ENCODE measurements at regions not wholly inside any gene's neighbourhood (a gene's known extent, or its start where the extent isn't known, plus 50 kb on each side); places are given as distances from the start of the nearest gene placed in this dataset.

DNA sequence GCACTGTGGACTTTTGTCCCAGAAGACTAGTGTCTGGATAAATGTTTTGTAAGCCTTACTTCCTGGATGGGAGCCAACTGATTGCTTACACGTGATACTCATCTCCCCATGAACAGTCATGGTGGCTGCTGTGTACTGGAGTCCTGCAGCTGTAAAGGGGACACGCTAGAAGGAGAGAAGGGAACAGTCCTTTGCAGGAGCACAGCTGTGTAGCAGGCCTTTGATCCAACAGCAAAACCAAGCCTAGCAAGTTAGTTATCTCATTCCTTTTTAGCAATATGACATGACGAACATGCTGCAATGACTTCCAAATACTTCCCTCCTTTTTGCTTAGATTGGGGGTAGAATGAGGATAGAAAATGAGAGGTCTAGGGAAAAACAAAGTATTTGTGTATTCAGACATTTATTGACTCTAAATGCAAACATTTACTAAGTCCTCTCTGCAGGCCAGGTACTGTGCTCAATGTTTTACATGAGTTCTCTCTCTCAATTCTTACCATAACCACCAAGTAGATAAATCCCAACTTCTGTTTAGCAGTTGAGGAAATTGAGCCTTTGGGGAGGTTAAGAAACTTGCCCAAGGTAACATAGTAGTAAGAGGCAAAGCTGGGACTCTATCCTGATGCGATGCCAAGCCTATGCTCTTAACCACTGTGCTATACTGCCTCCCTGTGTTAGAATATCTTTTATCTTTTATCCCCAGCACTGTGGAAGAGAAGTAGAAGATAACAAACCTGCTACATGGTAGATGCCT lies 55.4 kb upstream of the CD28 start:
- TF ChIP-seq, protein P1, sequence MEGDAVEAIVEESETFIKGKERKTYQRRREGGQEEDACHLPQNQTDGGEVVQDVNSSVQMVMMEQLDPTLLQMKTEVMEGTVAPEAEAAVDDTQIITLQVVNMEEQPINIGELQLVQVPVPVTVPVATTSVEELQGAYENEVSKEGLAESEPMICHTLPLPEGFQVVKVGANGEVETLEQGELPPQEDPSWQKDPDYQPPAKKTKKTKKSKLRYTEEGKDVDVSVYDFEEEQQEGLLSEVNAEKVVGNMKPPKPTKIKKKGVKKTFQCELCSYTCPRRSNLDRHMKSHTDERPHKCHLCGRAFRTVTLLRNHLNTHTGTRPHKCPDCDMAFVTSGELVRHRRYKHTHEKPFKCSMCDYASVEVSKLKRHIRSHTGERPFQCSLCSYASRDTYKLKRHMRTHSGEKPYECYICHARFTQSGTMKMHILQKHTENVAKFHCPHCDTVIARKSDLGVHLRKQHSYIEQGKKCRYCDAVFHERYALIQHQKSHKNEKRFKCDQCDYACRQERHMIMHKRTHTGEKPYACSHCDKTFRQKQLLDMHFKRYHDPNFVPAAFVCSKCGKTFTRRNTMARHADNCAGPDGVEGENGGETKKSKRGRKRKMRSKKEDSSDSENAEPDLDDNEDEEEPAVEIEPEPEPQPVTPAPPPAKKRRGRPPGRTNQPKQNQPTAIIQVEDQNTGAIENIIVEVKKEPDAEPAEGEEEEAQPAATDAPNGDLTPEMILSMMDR (IDR thresholded peaks at IDR 0.05; ENCODE audit: poor library complexity, severe bottlenecking) = peak; percentile 54
- H3K27me3 ChIP-seq (ENCODE audit: insufficient read depth, poor library complexity, severe bottlenecking) = no peaks in the 10 kb centered on the region
- ATAC-seq (ENCODE audit: low read depth) (peak; percentile 82), DNase-seq (ENCODE audit: low spot score) (no peak)
- no peaks in the 10 kb centered on the region for H3K9me3 ChIP-seq (ENCODE audit: severe bottlenecking)
- H3K27ac ChIP-seq (ENCODE audit: poor library complexity, severe bottlenecking) = peak overlapping the region; percentile 58
- H3K4me3 ChIP-seq (ENCODE audit: severe bottlenecking) = no peak overlapping the region
- H3K36me3 ChIP-seq (ENCODE audit: low read depth) = no peaks in the 10 kb centered on the region
- H3K4me1 ChIP-seq (ENCODE audit: insufficient read depth, poor library complexity, severe bottlenecking) = peaks cover 20% of the 10 kb centered on the region

DNA sequence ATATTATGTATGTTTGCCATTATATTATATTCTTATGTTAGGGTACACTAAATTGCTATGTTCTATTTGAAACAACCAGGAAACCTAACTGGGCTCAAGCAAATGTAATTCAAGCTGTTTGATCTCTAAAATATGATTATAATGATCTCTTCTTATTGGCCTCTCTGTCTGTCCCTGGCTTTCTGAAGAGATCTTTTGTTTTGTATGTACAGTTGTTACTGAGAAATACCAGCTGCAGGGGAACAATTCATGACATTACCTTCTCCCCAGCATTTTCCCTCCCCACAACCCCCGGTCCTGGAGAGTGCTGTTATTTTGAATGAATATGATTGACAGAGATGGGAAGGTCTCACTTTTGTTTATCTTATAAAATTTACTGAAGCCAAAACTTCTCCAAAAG lies 54.8 kb upstream of the CD28 start:
- DNase-seq (ENCODE audit: low spot score) (no peak), ATAC-seq (ENCODE audit: low read depth) (no peak)
- Histone ChIP-seq H3K27me3 (ENCODE audit: insufficient read depth, poor library complexity, severe bottlenecking) (no peaks in the 10 kb centered on the region), H3K4me3 (ENCODE audit: severe bottlenecking) (no peak overlapping the region), H3K27ac (ENCODE audit: poor library complexity, severe bottlenecking) (no peak overlapping the region), H3K4me1 (ENCODE audit: insufficient read depth, poor library complexity, severe bottlenecking) (peaks cover 26% of the 10 kb centered on the region), H3K36me3 (ENCODE audit: low read depth) (no peaks in the 10 kb centered on the region), H3K9me3 (ENCODE audit: severe bottlenecking) (no peaks in the 10 kb centered on the region)
- TF ChIP-seq, protein P1 (IDR thresholded peaks at IDR 0.05; ENCODE audit: poor library complexity, severe bottlenecking) = peak; percentile 32

DNA sequence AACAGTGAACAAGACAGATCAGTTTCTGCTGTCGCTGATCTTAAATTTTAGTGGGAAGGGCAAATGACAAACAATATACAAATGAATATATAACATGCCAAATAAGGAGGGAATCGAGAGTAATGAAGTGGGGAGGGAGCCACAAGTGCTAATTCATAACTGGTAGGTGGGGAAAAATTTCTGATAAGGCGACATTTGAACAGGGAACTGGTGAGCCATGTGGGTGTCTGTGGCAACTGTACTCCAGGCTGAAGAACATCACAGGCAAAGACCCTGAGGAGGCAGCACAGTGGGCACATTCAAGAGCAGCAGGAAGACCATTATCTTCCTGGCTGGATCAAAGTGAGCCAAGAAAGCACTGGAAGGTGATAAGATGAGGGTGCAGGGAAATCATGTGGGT lies 51.6 kb upstream of the CD28 start:
- DNase-seq (ENCODE audit: low spot score) (no peak), ATAC-seq (ENCODE audit: low read depth) (no peak)
- peaks cover 24% of the 10 kb centered on the region for H3K4me1 ChIP-seq (ENCODE audit: insufficient read depth, poor library complexity, severe bottlenecking)
- TF ChIP-seq, protein P1 (IDR thresholded peaks at IDR 0.05; ENCODE audit: poor library complexity, severe bottlenecking) = no peak
- no peak overlapping the region for H3K27ac ChIP-seq (ENCODE audit: poor library complexity, severe bottlenecking)
- no peak overlapping the region for H3K4me3 ChIP-seq (ENCODE audit: severe bottlenecking)
- no peaks in the 10 kb centered on the region for H3K36me3 ChIP-seq (ENCODE audit: low read depth)
- no peaks in the 10 kb centered on the region for H3K9me3 ChIP-seq (ENCODE audit: severe bottlenecking)
- no peaks in the 10 kb centered on the region for H3K27me3 ChIP-seq (ENCODE audit: insufficient read depth, poor library complexity, severe bottlenecking)

DNA sequence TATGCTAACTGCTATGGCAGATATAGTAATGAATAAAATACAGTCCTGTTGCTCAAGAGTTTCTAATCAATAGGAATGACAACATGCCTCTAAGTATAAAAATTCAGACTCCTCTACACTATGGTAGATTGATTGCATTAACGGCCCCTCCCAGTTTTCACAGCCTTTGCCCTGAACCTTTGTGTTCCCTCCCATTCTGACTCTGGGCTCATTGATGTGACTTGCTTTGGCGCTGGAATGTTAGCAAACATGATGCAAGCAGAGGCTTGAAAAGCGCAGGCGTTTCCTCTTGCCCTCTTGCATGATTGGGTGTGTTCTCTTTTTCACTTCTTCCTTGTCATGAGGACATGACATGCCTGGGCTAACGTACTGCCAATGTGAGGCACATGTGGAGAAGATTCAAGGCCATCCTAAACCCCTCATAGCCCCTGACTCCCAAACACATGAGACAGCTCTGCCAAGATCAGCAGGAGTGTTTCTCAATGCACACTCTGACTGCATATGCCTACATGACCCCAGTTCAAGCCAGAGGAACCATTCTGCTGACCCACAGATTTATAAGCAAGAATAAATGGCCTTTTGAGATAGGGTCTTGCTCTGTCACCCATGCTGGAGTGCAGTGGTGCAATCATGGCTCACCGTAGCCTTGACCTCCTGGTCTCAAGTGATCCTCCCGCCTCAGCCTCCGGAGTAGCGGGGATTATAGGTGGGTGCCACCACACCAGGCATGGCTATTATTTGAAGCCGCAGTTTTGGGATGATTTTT lies 49.7 kb upstream of the CD28 start:
- H3K9me3 ChIP-seq (ENCODE audit: severe bottlenecking) = no peaks in the 10 kb centered on the region
- H3K4me3 ChIP-seq (ENCODE audit: severe bottlenecking) = no peak overlapping the region
- peaks cover 11% of the 10 kb centered on the region for H3K4me1 ChIP-seq (ENCODE audit: insufficient read depth, poor library complexity, severe bottlenecking)
- TF ChIP-seq, protein P1 (IDR thresholded peaks at IDR 0.05; ENCODE audit: poor library complexity, severe bottlenecking) = no peak
- peak overlapping the region; percentile 7 for H3K27ac ChIP-seq (ENCODE audit: poor library complexity, severe bottlenecking)
- no peaks in the 10 kb centered on the region for H3K27me3 ChIP-seq (ENCODE audit: insufficient read depth, poor library complexity, severe bottlenecking)
- DNase-seq (ENCODE audit: low spot score) (no peak), ATAC-seq (ENCODE audit: low read depth) (peak; percentile 96)
- no peaks in the 10 kb centered on the region for H3K36me3 ChIP-seq (ENCODE audit: low read depth)

Data from RWPE2 (cell line).